ENCODE measurements at regions not wholly inside any gene's neighbourhood (a gene's known extent, or its start where the extent isn't known, plus 50 kb on each side); places are given as distances from the start of the nearest gene placed in this dataset.

GRCh38 chr9:111250875-111251842 lies 78.9 kb downstream of the OR2K2 start:
- 60 to 74% methylated on average over 8 of the region's 8 CpGs for WGBS, 2 donors
- no peak for TF ChIP-seq CTCF (IDR thresholded peaks at IDR 0.05)
- TF ChIP-seq POLR2A (IDR thresholded peaks at IDR 0.05), result no peak
- intact Hi-C loops (cut with DNase I), result no loop called here
- Histone ChIP-seq H3K4me1 (no peaks in the 10 kb centered on the region), H3K36me3 (replicated peaks in 1 of 2; ENCODE audit: insufficient read depth in 1 of 2, low read depth in 2 of 2) (no peaks in the 10 kb centered on the region), H3K4me3 (no peak overlapping the region), H3K27ac (no peak overlapping the region), H3K27me3 (no peaks in the 10 kb centered on the region), H3K9me3 (no peaks in the 10 kb centered on the region)
- ATAC-seq (no peak), DNase-seq (no peak)

GRCh38 chr9:111237447-111237846 lies 92.6 kb downstream of the OR2K2 start:
- DNase-seq (no peak), ATAC-seq (no peak)
- no peaks in the 10 kb centered on the region for H3K36me3 ChIP-seq (replicated peaks in 1 of 2; ENCODE audit: insufficient read depth in 1 of 2, low read depth in 2 of 2)
- intact Hi-C loops (cut with DNase I), result no loop called here
- no peaks in the 10 kb centered on the region for H3K9me3 ChIP-seq
- H3K27ac ChIP-seq, result no peak overlapping the region
- TF ChIP-seq CTCF (IDR thresholded peaks at IDR 0.05) (no peak), POLR2A (IDR thresholded peaks at IDR 0.05) (no peak)
- no peaks in the 10 kb centered on the region for H3K4me1 ChIP-seq
- no peaks in the 10 kb centered on the region for H3K27me3 ChIP-seq
- 69 to 93% methylated on average over 1 of the region's 1 CpG for WGBS, 2 donors
- H3K4me3 ChIP-seq, result no peak overlapping the region

- Histone ChIP-seq H3K9me3 (no peaks in the 10 kb centered on the region), H3K27me3 (no peaks in the 10 kb centered on the region), H3K4me3 (no peak overlapping the region), H3K27ac (no peak overlapping the region), H3K4me1 (no peaks in the 10 kb centered on the region), H3K36me3 (replicated peaks in 1 of 2; ENCODE audit: insufficient read depth in 1 of 2, low read depth in 2 of 2) (no peaks in the 10 kb centered on the region)
- 23 to 38% methylated on average over 2 of the region's 2 CpGs for WGBS, 2 donors
- DNase-seq (no peak), ATAC-seq (no peak)
- TF ChIP-seq CTCF (IDR thresholded peaks at IDR 0.05) (no peak), POLR2A (IDR thresholded peaks at IDR 0.05) (no peak)
- intact Hi-C loops (cut with DNase I), result no loop called here
Observed at GRCh38 chr9:111236332-111236731, 93.7 kb downstream of the OR2K2 start.

DNA sequence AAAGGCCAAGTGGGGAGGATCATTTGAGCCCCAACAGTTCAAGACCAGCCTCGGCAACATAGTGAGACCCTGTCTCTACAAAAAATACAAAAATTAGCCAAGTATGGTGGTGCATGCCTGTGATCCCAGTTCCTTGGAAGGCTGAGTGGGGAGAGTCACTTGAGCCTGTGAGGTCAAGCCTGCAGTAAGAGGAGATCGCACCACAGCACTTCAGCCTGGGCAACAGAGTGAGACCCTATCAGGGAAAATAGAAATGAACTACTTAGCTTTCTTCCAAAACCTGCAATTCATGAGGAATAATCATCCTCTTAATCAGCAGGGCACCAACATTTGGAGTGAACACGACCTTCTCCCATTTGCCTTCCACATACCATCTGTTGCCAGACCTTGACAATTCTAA lies 96.1 kb downstream of the OR2K2 start:
- no peaks in the 10 kb centered on the region for H3K9me3 ChIP-seq
- no peaks in the 10 kb centered on the region for H3K4me1 ChIP-seq
- H3K4me3 ChIP-seq, result no peak overlapping the region
- no peaks in the 10 kb centered on the region for H3K27me3 ChIP-seq
- DNase-seq, result no peak
- WGBS, 2 donors, result 82 to 89% methylated on average over 3 of the region's 3 CpGs
- intact Hi-C loops (cut with DNase I), result no loop called here
- no peaks in the 10 kb centered on the region for H3K36me3 ChIP-seq (replicated peaks in 1 of 2; ENCODE audit: insufficient read depth in 1 of 2, low read depth in 2 of 2)
- no peak for ATAC-seq
- H3K27ac ChIP-seq, result no peak overlapping the region
- TF ChIP-seq POLR2A (IDR thresholded peaks at IDR 0.05) (no peak), CTCF (IDR thresholded peaks at IDR 0.05) (no peak)

All from body of pancreas (tissue), 4 donors.